ENCODE measurements at regions not wholly inside any gene's neighbourhood (a gene's known extent, or its start where the extent isn't known, plus 50 kb on each side); places are given as distances from the start of the nearest gene placed in this dataset.

DNA sequence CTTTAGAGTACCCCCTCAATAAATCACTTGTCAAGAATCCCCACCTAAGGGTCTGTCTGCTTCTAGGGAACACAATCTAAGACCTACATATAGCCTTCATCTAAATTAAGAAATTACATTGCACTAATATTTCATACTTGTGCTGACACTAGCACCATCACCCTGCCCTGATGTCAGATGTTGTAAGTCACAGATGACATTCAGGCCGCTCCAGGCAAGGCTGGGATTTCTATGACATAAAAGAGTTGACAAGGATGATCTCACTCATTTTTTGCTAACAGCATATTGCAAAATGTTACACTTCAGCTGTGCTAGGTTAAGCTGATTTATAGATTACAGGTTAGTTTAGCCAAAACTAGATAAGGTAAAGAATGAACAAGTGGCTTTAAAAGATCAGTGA is 372.5 kb upstream of the GRIA1 start:
- no peak for TF ChIP-seq Cebpa-rat (IDR thresholded peaks at IDR 0.05)
- no peaks in the 10 kb centered on the region for H3K27me3 ChIP-seq

DNA sequence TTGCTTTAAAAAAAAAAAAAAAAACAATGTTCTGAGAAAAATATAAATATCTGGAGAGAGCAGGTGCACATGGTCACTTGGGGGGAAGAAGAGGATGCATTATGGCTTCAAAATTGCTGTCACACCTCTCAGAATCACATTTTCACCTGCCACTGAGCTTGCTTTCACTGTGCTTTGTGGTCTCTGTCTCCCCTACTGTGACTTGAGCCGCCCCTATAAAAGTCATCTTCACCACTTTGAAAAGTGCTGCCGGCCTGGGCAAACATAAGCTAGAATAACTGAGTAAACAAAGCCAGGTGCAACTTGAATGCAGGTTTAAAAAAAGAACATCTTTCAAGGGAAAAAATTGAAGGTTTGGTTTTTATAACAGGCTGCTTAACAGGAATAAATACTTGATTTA is 368.1 kb upstream of the GRIA1 start:
- no peak for TF ChIP-seq Cebpa-rat (IDR thresholded peaks at IDR 0.05)
- Histone ChIP-seq H3K9ac (no peak overlapping the region), H3K9me3 (no peaks in the 10 kb centered on the region), H3K36me3 (no peaks in the 10 kb centered on the region), H3K4me3 (no peak overlapping the region), H3K4me1 (no peaks in the 10 kb centered on the region), H3K4me2 (no peak overlapping the region), H3K27ac (no peak overlapping the region), H4K20me1 (no peaks in the 10 kb centered on the region), H3K27me3 (no peaks in the 10 kb centered on the region)

More for the DNA sequence above, 372.5 kb upstream of the GRIA1 start:
- Histone ChIP-seq H4K20me1 (no peaks in the 10 kb centered on the region), H3K4me3 (no peak overlapping the region), H3K9ac (no peak overlapping the region), H3K9me3 (no peaks in the 10 kb centered on the region), H3K4me1 (no peaks in the 10 kb centered on the region), H3K4me2 (no peak overlapping the region), H3K27ac (no peak overlapping the region), H3K36me3 (no peaks in the 10 kb centered on the region)

DNA sequence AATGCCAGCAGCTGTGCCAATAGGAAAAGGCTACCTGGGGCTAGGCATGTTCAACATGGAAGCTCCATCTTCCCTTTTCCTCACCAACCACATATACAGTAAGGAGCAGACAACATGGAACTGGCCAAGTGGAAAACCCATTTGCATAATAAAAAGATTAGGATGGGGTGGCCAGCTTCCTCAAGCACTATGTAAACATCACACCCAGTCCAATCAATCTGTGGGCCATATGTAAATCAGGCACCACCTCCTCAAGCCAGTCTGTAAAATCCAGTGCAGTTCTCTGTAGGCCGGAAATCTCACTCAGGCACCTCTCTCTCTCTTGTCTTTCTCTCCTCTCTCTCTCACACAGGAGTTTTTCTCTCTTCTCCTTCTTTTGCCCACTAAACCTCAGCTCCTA is 360.2 kb upstream of the GRIA1 start:
- Histone ChIP-seq H3K4me2 (no peak overlapping the region), H3K4me1 (no peaks in the 10 kb centered on the region), H3K9me3 (no peaks in the 10 kb centered on the region), H4K20me1 (no peaks in the 10 kb centered on the region), H3K27me3 (no peaks in the 10 kb centered on the region), H3K27ac (no peak overlapping the region), H3K36me3 (no peaks in the 10 kb centered on the region), H3K9ac (no peak overlapping the region), H3K4me3 (no peak overlapping the region)
- TF ChIP-seq Cebpa-rat (IDR thresholded peaks at IDR 0.05): no peak

GRCh38 chr5:153135411-153135810 is 355.1 kb upstream of the GRIA1 start:
- Histone ChIP-seq H4K20me1 (no peaks in the 10 kb centered on the region), H3K9me3 (no peaks in the 10 kb centered on the region), H3K9ac (no peak overlapping the region), H3K4me3 (no peak overlapping the region), H3K36me3 (no peaks in the 10 kb centered on the region), H3K4me1 (no peaks in the 10 kb centered on the region), H3K27me3 (no peaks in the 10 kb centered on the region), H3K4me2 (no peak overlapping the region), H3K27ac (no peak overlapping the region)
- no peak for TF ChIP-seq Cebpa-rat (IDR thresholded peaks at IDR 0.05)

GRCh38 chr5:153136910-153137614 is 353.4 kb upstream of the GRIA1 start:
- Histone ChIP-seq H3K27ac (no peak overlapping the region), H3K36me3 (no peaks in the 10 kb centered on the region), H3K4me2 (no peak overlapping the region), H3K9me3 (no peaks in the 10 kb centered on the region), H4K20me1 (no peaks in the 10 kb centered on the region), H3K27me3 (no peaks in the 10 kb centered on the region), H3K4me1 (no peaks in the 10 kb centered on the region), H3K4me3 (no peak overlapping the region), H3K9ac (no peak overlapping the region)
- no peak for TF ChIP-seq Cebpa-rat (IDR thresholded peaks at IDR 0.05)

GRCh38 chr5:153147891-153148623 is 342.4 kb upstream of the GRIA1 start:
- H3K27me3 ChIP-seq: no peaks in the 10 kb centered on the region

DNA sequence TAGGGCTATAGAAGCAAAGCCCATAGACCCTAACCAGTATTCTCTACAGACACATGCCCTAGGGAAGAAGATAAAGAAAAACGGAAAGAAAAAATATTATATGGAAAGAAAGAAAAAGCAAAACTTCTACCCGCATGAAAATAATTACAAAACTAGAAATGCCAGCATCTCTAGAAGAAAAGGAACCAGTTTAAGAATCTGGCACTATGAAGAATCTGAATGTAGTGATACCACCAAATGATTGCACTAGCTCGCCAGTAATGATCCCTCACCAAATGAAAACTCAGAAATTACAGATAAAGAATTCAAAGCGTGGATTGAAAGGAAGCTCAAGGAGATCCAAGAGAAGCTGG is 341.9 kb upstream of the GRIA1 start:
- TF ChIP-seq Cebpa-rat (IDR thresholded peaks at IDR 0.05): no peak
- H3K27ac ChIP-seq: no peak overlapping the region
- peaks cover 12% of the 10 kb centered on the region for H3K9me3 ChIP-seq
- no peak overlapping the region for H3K4me3 ChIP-seq
- H3K4me2 ChIP-seq: no peak overlapping the region
- no peaks in the 10 kb centered on the region for H4K20me1 ChIP-seq
- H3K27me3 ChIP-seq: no peaks in the 10 kb centered on the region
- H3K9ac ChIP-seq: no peak overlapping the region
- no peaks in the 10 kb centered on the region for H3K4me1 ChIP-seq
- H3K36me3 ChIP-seq: no peaks in the 10 kb centered on the region

More at GRCh38 chr5:153147891-153148623, 342.4 kb upstream of the GRIA1 start:
- Histone ChIP-seq H4K20me1 (no peaks in the 10 kb centered on the region), H3K4me3 (no peak overlapping the region), H3K27ac (no peak overlapping the region), H3K9ac (no peak overlapping the region), H3K36me3 (no peaks in the 10 kb centered on the region), H3K4me1 (no peaks in the 10 kb centered on the region), H3K4me2 (no peak overlapping the region), H3K9me3 (peaks cover 18% of the 10 kb centered on the region)
- no peak for TF ChIP-seq Cebpa-rat (IDR thresholded peaks at IDR 0.05)

- Histone ChIP-seq H4K20me1 (no peaks in the 10 kb centered on the region), H3K9ac (no peak overlapping the region), H3K9me3 (no peaks in the 10 kb centered on the region), H3K36me3 (no peaks in the 10 kb centered on the region), H3K4me1 (no peaks in the 10 kb centered on the region), H3K27ac (no peak overlapping the region), H3K27me3 (no peaks in the 10 kb centered on the region), H3K4me3 (no peak overlapping the region), H3K4me2 (no peak overlapping the region)
- no peak for TF ChIP-seq Cebpa-rat (IDR thresholded peaks at IDR 0.05)
These were observed 338.9 kb upstream of the GRIA1 start for GRCh38 chr5:153151558-153151957.

- Histone ChIP-seq H3K27ac (no peak overlapping the region), H3K4me2 (no peak overlapping the region), H3K9me3 (no peaks in the 10 kb centered on the region), H3K4me3 (no peak overlapping the region), H3K27me3 (no peaks in the 10 kb centered on the region), H3K9ac (no peak overlapping the region), H3K4me1 (no peaks in the 10 kb centered on the region), H4K20me1 (no peaks in the 10 kb centered on the region), H3K36me3 (no peaks in the 10 kb centered on the region)
- TF ChIP-seq Cebpa-rat (IDR thresholded peaks at IDR 0.05): no peak
These were observed 337.4 kb upstream of the GRIA1 start for GRCh38 chr5:153153086-153153485.

GRCh38 chr5:153157156-153157555 is 333.3 kb upstream of the GRIA1 start:
- Histone ChIP-seq H3K4me2 (no peak overlapping the region), H3K9ac (no peak overlapping the region), H3K4me1 (no peaks in the 10 kb centered on the region), H4K20me1 (no peaks in the 10 kb centered on the region), H3K9me3 (no peaks in the 10 kb centered on the region), H3K27ac (no peak overlapping the region), H3K36me3 (no peaks in the 10 kb centered on the region), H3K27me3 (no peaks in the 10 kb centered on the region), H3K4me3 (no peak overlapping the region)
- no peak for TF ChIP-seq Cebpa-rat (IDR thresholded peaks at IDR 0.05)
